OCI-LY7 (cell line): ENCODE measurements at regions not wholly inside any gene's neighbourhood (a gene's known extent, or its start where the extent isn't known, plus 50 kb on each side); places are given as distances from the start of the nearest gene placed in this dataset.

Experiments used
- BruUV-seq: library from RNA; stranded (reverse); fragments of 400-500 nt; replicated peaks from 2 replicates; lab custom pipeline; 2021; lab: Mats Ljungman, UMichigan
- CTCF ChIA-PET: fragments of 300-600 bp; sonication (Branson Sonifier 250); formaldehyde crosslinking; loops from one replicate; lab custom pipeline; 2022; ENCODE audit warnings: antibody characterized with exemption; ENCODE audit not compliant: unreplicated experiment; lab: Charles Lee
- POLR2A ChIA-PET: fragments of 300-600 bp; sonication (Branson Sonifier 250); formaldehyde crosslinking; loops from one replicate; lab custom pipeline; 2022; ENCODE audit warnings: antibody characterized with exemption; lab: Charles Lee
- DNase-seq: peaks from one replicate; pipeline ENCODE4 v3.0.0-alpha.2; 2015; ENCODE audit warnings: low spot score
- H2AFZ ChIP-seq: fragments of 200-600 bp; sonication (generic), shearing (Covaris generic); 2 replicates; pipeline ENCODE4 v1.6.1; 2014; ENCODE audit warnings: mild to moderate bottlenecking, antibody characterized with exemption, low read length, moderate library complexity
- H3K27ac ChIP-seq: fragments of 200-600 bp; sonication (generic); 2 replicates; pipeline ENCODE4 v1.5.1; 2014; ENCODE audit warnings: mixed run types, low read depth, mild to moderate bottlenecking, moderate library complexity, low read length, inconsistent platforms; ENCODE audit not compliant: poor library complexity, severe bottlenecking
- H3K36me3 ChIP-seq: fragments of 200-600 bp; sonication (generic); 2 replicates; pipeline ENCODE4 v1.6.1; 2014; ENCODE audit warnings: mild to moderate bottlenecking, antibody characterized with exemption, low read length, moderate library complexity, mixed read lengths; ENCODE audit not compliant: insufficient read depth
- H3K4me1 ChIP-seq: fragments of 200-600 bp; sonication (generic); 2 replicates; pipeline ENCODE4 v1.5.1; 2014; ENCODE audit warnings: mild to moderate bottlenecking, low read length; ENCODE audit not compliant: insufficient read depth, poor library complexity, severe bottlenecking
- H3K4me2 ChIP-seq: fragments of 200-600 bp; sonication (generic); 2 replicates; pipeline ENCODE4 v1.6.1; 2014; ENCODE audit warnings: mild to moderate bottlenecking, low read length
- H3K4me3 ChIP-seq: fragments of 200-600 bp; sonication (generic); 2 replicates; pipeline ENCODE4 v1.5.1; 2014; ENCODE audit warnings: mild to moderate bottlenecking, low read depth, low read length; ENCODE audit not compliant: poor library complexity, severe bottlenecking
- H3K79me2 ChIP-seq: fragments of 200-600 bp; sonication (generic); 2 replicates; pipeline ENCODE4 v1.6.1; 2016; ENCODE audit warnings: low read depth, mild to moderate bottlenecking, low read length, moderate library complexity, mixed read lengths; ENCODE audit not compliant: insufficient read depth
- H3K9me2 ChIP-seq: fragments of 200-600 bp; sonication (generic); 2 replicates; pipeline ENCODE4 v1.6.1; 2016; ENCODE audit warnings: mild to moderate bottlenecking, low read length, mixed read lengths; ENCODE audit not compliant: insufficient read depth
- H3K9me3 ChIP-seq: fragments of 200-600 bp; sonication (generic); 2 replicates; pipeline ENCODE4 v1.6.1; 2014; ENCODE audit warnings: mild to moderate bottlenecking, mixed run types, low read length, mixed read lengths
- H4K20me1 ChIP-seq: fragments of 200-600 bp; sonication (generic); 2 replicates; pipeline ENCODE4 v1.6.1; 2014; ENCODE audit warnings: mild to moderate bottlenecking, antibody characterized with exemption, low read length, moderate library complexity, mixed read lengths; ENCODE audit not compliant: insufficient read depth
- CTCF ChIP-seq: fragments of 200-600 bp; sonication (generic); conservative IDR thresholded peaks from 2 replicates; pipeline ENCODE4 v1.5.1; 2014; ENCODE audit warnings: mild to moderate bottlenecking, antibody characterized with exemption, low read length, moderate library complexity, mixed read lengths
- EZH2phosphoT487 ChIP-seq: fragments of 200-600 bp; sonication (generic); IDR thresholded peaks from 2 replicates; pipeline ENCODE4 v1.6.1; 2018; ENCODE audit warnings: low read depth, borderline replicate concordance, mild to moderate bottlenecking, mixed run types, antibody characterized with exemption, low read length, moderate library complexity, mixed read lengths
- intact Hi-C: fragments of 100-400 bp; cut with micrococcal nuclease; formaldehyde crosslinking; loops from one replicate; pipeline ENCODE4 v1.10.0; 2022; ENCODE audit not compliant: unreplicated experiment

- H3K9me3 ChIP-seq = no peaks in the 10 kb centered on the region
- no TSS peak for BruUV-seq
- H3K36me3 ChIP-seq = no peaks in the 10 kb centered on the region
- H3K4me1 ChIP-seq = no peaks in the 10 kb centered on the region
- H4K20me1 ChIP-seq = no peaks in the 10 kb centered on the region
- H3K27ac ChIP-seq = no peak overlapping the region
- no peak for DNase-seq
- intact Hi-C loops = no loop called here
- ChIA-PET POLR2A (interaction anchor here (0.6 kb wide), 1 partner anchor 329 kb away, joined by 4 read pairs; no protein-coding TSS in a partner anchor), CTCF (no interaction called here)
- H3K4me3 ChIP-seq = no peak overlapping the region
- H3K4me2 ChIP-seq = no peak overlapping the region
- H2AFZ ChIP-seq = no peak overlapping the region
- TF ChIP-seq EZH2phosphoT487 = no peak
- TF ChIP-seq CTCF = no peak
- no peaks in the 10 kb centered on the region for H3K9me2 ChIP-seq
- no peaks in the 10 kb centered on the region for H3K79me2 ChIP-seq
Measured at GRCh38 chr2:23230885-23231284, 154.1 kb upstream of the KLHL29 start.

- intact Hi-C loops = no loop called here
- no peak for DNase-seq
- POLR2A ChIA-PET = no interaction called here
- no peaks in the 10 kb centered on the region for H4K20me1 ChIP-seq
- BruUV-seq = no TSS peak
- no peak overlapping the region for H2AFZ ChIP-seq
- H3K4me3 ChIP-seq = no peak overlapping the region
- no peak overlapping the region for H3K27ac ChIP-seq
- no peaks in the 10 kb centered on the region for H3K4me1 ChIP-seq
- TF ChIP-seq EZH2phosphoT487 = no peak
- TF ChIP-seq CTCF = no peak
- H3K36me3 ChIP-seq = no peaks in the 10 kb centered on the region
- H3K79me2 ChIP-seq = no peaks in the 10 kb centered on the region
- no peak overlapping the region for H3K4me2 ChIP-seq
- CTCF ChIA-PET = no interaction called here
- no peaks in the 10 kb centered on the region for H3K9me2 ChIP-seq
- H3K9me3 ChIP-seq = no peaks in the 10 kb centered on the region
Measured at GRCh38 chr2:23231865-23232264, 153.1 kb upstream of the KLHL29 start.

GRCh38 chr2:23235292-23235691 lies 149.7 kb upstream of the KLHL29 start:
- CTCF ChIA-PET = no interaction called here
- no peaks in the 10 kb centered on the region for H3K79me2 ChIP-seq
- H3K4me3 ChIP-seq = no peak overlapping the region
- H3K9me2 ChIP-seq = no peaks in the 10 kb centered on the region
- H3K27ac ChIP-seq = no peak overlapping the region
- H3K4me2 ChIP-seq = no peak overlapping the region
- no peaks in the 10 kb centered on the region for H4K20me1 ChIP-seq
- POLR2A ChIA-PET = interaction anchor here (0.6 kb wide), 1 partner anchor 1326 kb away, joined by 3 read pairs; no protein-coding TSS in a partner anchor
- no peak for DNase-seq
- intact Hi-C loops = no loop called here
- H2AFZ ChIP-seq = no peak overlapping the region
- TF ChIP-seq CTCF (no peak), EZH2phosphoT487 (no peak)
- H3K9me3 ChIP-seq = no peaks in the 10 kb centered on the region
- no peaks in the 10 kb centered on the region for H3K36me3 ChIP-seq
- H3K4me1 ChIP-seq = no peaks in the 10 kb centered on the region
- BruUV-seq = no TSS peak
